Caco-2 (cell line): ENCODE measurements at regions not wholly inside any gene's neighbourhood (a gene's known extent, or its start where the extent isn't known, plus 50 kb on each side); places are given as distances from the start of the nearest gene placed in this dataset.

ENCODE experiments used
- BruUV-seq: library from RNA; stranded (reverse); fragments of 400-500 nt; replicated peaks from 2 replicates; lab custom pipeline; 2021; lab: Mats Ljungman, UMichigan
- CTCF ChIA-PET: fragments of 300-600 bp; sonication (Branson Sonifier 250); formaldehyde crosslinking; loops from one replicate; lab custom pipeline; 2022; ENCODE audit warnings: antibody characterized with exemption; lab: Charles Lee
- POLR2A ChIA-PET: fragments of 300-600 bp; sonication (Branson Sonifier 250); formaldehyde crosslinking; loops from one replicate; lab custom pipeline; 2022; ENCODE audit warnings: antibody characterized with exemption; lab: Charles Lee
- DNase-seq, 2 experiments: peaks; one replicate each; pipeline versions ENCODE4 v3.0.0 to v3.0.0-alpha.2; 2020 to 2022
- H3K27me3 ChIP-seq: replicated peaks from 2 replicates; pipeline ENCODE4 v1.6.0; 2011; ENCODE audit warnings: low read length; ENCODE audit not compliant: control insufficient read depth, insufficient read depth
- H3K36me3 ChIP-seq: 2 replicates; pipeline ENCODE4 v1.5.1; 2011; ENCODE audit warnings: low read length; ENCODE audit not compliant: control insufficient read depth, insufficient read depth
- H3K4me1 ChIP-seq: fragments of 250-450 bp; sonication (Bioruptor Pico); 2 replicates; pipeline ENCODE4 v1.5.1; 2020; ENCODE audit warnings: mild to moderate bottlenecking
- H3K4me3 ChIP-seq: 2 replicates; pipeline ENCODE4 v1.5.1; 2011; ENCODE audit warnings: low read depth, mild to moderate bottlenecking, control low read depth, low read length
- H3K9me3 ChIP-seq: fragments of 250-450 bp; sonication (Bioruptor Pico); 2 replicates; pipeline ENCODE4 v1.5.1; 2020; ENCODE audit warnings: mild to moderate bottlenecking, moderate library complexity
- H3K27ac Mint-ChIP-seq: one replicate; pipeline ENCODE4 v1.8.0; 2022; ENCODE audit warnings: mixed read lengths; ENCODE audit not compliant: unreplicated experiment
- H3K27me3 Mint-ChIP-seq: one replicate; pipeline ENCODE4 v1.8.0; 2022; ENCODE audit warnings: mixed read lengths; ENCODE audit not compliant: insufficient read depth, unreplicated experiment
- H3K36me3 Mint-ChIP-seq: one replicate; pipeline ENCODE4 v1.8.0; 2022; ENCODE audit warnings: mild to moderate bottlenecking, mixed read lengths; ENCODE audit not compliant: insufficient read depth, unreplicated experiment
- H3K4me1 Mint-ChIP-seq: one replicate; pipeline ENCODE4 v1.8.0; 2022; ENCODE audit warnings: low read depth, mixed read lengths; ENCODE audit not compliant: unreplicated experiment
- H3K4me3 Mint-ChIP-seq: one replicate; pipeline ENCODE4 v1.8.0; 2022; ENCODE audit warnings: mild to moderate bottlenecking, moderate library complexity, mixed read lengths; ENCODE audit not compliant: unreplicated experiment
- H3K9me3 Mint-ChIP-seq: one replicate; pipeline ENCODE4 v1.8.0; 2022; ENCODE audit warnings: mixed read lengths; ENCODE audit not compliant: unreplicated experiment
- CTCF ChIP-seq, 2 experiments: fragments of 200-600 bp in 1 of 2; IDR thresholded peaks; 1 replicate in 1 of 2; 2 replicates in 1 of 2; pipeline versions ENCODE4 v1.5.1 to v1.8.0; 2011 to 2022; ENCODE audit warnings: antibody characterized with exemption in 1 of 2, control low read depth in 1 of 2, inconsistent platforms in 1 of 2, low read depth in 1 of 2, low read length in 1 of 2, mild to moderate bottlenecking in 1 of 2, moderate library complexity in 1 of 2; ENCODE audit not compliant: insufficient read depth in 1 of 2, severe bottlenecking in 1 of 2, unreplicated experiment in 1 of 2
- intact Hi-C: fragments of 100-400 bp; cut with micrococcal nuclease; formaldehyde crosslinking; loops from one replicate; pipeline ENCODE4 v1.10.0; 2022; ENCODE audit not compliant: unreplicated experiment

- H3K36me3 ChIP-seq, result no peaks in the 10 kb centered on the region; the same call in 1 of the 2 replicates
- H3K9me3 Mint-ChIP-seq, result peaks cover 9% of the 10 kb centered on the region
- CTCF ChIA-PET, result no interaction called here
- DNase-seq, result peak in 1 of 2 experiments; percentile 20
- no peaks in the 10 kb centered on the region for H3K4me1 Mint-ChIP-seq
- no peak overlapping the region for H3K27ac Mint-ChIP-seq
- TF ChIP-seq CTCF (IDR thresholded peaks at IDR 0.05; ENCODE audit: insufficient read depth in 1 of 2, low read depth in 1 of 2, low read length in 1 of 2, severe bottlenecking in 1 of 2, unreplicated experiment in 1 of 2), result no peak
- no peak overlapping the region for H3K4me3 Mint-ChIP-seq
- H3K27me3 Mint-ChIP-seq, result peaks cover 10% of the 10 kb centered on the region
- H3K36me3 Mint-ChIP-seq, result no peaks in the 10 kb centered on the region
- no peaks in the 10 kb centered on the region for H3K27me3 ChIP-seq
- POLR2A ChIA-PET, result no interaction called here
- no peaks in the 10 kb centered on the region for H3K9me3 ChIP-seq
- no peak overlapping the region for H3K4me3 ChIP-seq
- intact Hi-C loops, result no loop called here
- no TSS peak for BruUV-seq
- H3K4me1 ChIP-seq, result no peaks in the 10 kb centered on the region
Observed at GRCh38 chr11:134554861-134555260, 142.8 kb upstream of the B3GAT1 start.

GRCh38 chr11:134554106-134554505, 142.1 kb upstream of the B3GAT1 start:
- H3K9me3 Mint-ChIP-seq, result peaks cover 9% of the 10 kb centered on the region

GRCh38 chr11:134552749-134553148, 140.7 kb upstream of the B3GAT1 start:
- no TSS peak for BruUV-seq
- no peaks in the 10 kb centered on the region for H3K27me3 ChIP-seq
- H3K36me3 Mint-ChIP-seq, result no peaks in the 10 kb centered on the region
- no peak overlapping the region for H3K4me3 ChIP-seq
- intact Hi-C loops, result no loop called here
- peaks cover 10% of the 10 kb centered on the region for H3K27me3 Mint-ChIP-seq
- H3K9me3 Mint-ChIP-seq, result peaks cover 9% of the 10 kb centered on the region
- no peaks in the 10 kb centered on the region; the same call in 1 of the 2 replicates for H3K36me3 ChIP-seq
- H3K4me1 Mint-ChIP-seq, result no peaks in the 10 kb centered on the region
- ChIA-PET CTCF (no interaction called here), POLR2A (no interaction called here)
- no peak overlapping the region for H3K4me3 Mint-ChIP-seq
- no peak for DNase-seq
- H3K9me3 ChIP-seq, result no peaks in the 10 kb centered on the region
- TF ChIP-seq CTCF (IDR thresholded peaks at IDR 0.05; ENCODE audit: insufficient read depth in 1 of 2, low read depth in 1 of 2, low read length in 1 of 2, severe bottlenecking in 1 of 2, unreplicated experiment in 1 of 2), result no peak
- no peaks in the 10 kb centered on the region for H3K4me1 ChIP-seq
- no peak overlapping the region for H3K27ac Mint-ChIP-seq

More at GRCh38 chr11:134554106-134554505, 142.1 kb upstream of the B3GAT1 start:
- Mint-ChIP-seq H3K4me1 (no peaks in the 10 kb centered on the region), H3K27me3 (peaks cover 10% of the 10 kb centered on the region), H3K27ac (no peak overlapping the region), H3K4me3 (no peak overlapping the region), H3K36me3 (no peaks in the 10 kb centered on the region)
- H3K9me3 ChIP-seq, result no peaks in the 10 kb centered on the region
- intact Hi-C loops, result no loop called here
- H3K4me3 ChIP-seq, result no peak overlapping the region
- no peak for TF ChIP-seq CTCF (IDR thresholded peaks at IDR 0.05; ENCODE audit: insufficient read depth in 1 of 2, low read depth in 1 of 2, low read length in 1 of 2, severe bottlenecking in 1 of 2, unreplicated experiment in 1 of 2)
- ChIA-PET CTCF (no interaction called here), POLR2A (no interaction called here)
- no TSS peak for BruUV-seq
- no peaks in the 10 kb centered on the region for H3K27me3 ChIP-seq
- H3K4me1 ChIP-seq, result no peaks in the 10 kb centered on the region
- no peaks in the 10 kb centered on the region; the same call in 1 of the 2 replicates for H3K36me3 ChIP-seq
- DNase-seq, result peak in 1 of 2 experiments; percentile 26
